ENCODE measurements at regions not wholly inside any gene's neighbourhood (a gene's known extent, or its start where the extent isn't known, plus 50 kb on each side); places are given as distances from the start of the nearest gene placed in this dataset.

- no peak for TF ChIP-seq CTCF (IDR thresholded peaks at IDR 0.05; ENCODE audit: insufficient read depth, low read length)
- TF ChIP-seq GABPA (IDR thresholded peaks at IDR 0.05; ENCODE audit: low read depth), result no peak
- no peak for TF ChIP-seq POLR2AphosphoS5 (IDR thresholded peaks at IDR 0.05; ENCODE audit: low read depth)
Measured at GRCh38 chr14:28966416-28967233, 200.0 kb downstream of the FOXG1 start.
